ENCODE measurements at regions not wholly inside any gene's neighbourhood (a gene's known extent, or its start where the extent isn't known, plus 50 kb on each side); places are given as distances from the start of the nearest gene placed in this dataset.

GRCh38 chr13:84998681-84999080 lies 800.5 kb downstream of the SLITRK6 start:
- ChIA-PET CTCF (no interaction called here), POLR2A (ENCODE audit: low non-redundant PET) (no interaction called here)
- H3K9me3 ChIP-seq (ENCODE audit: low read depth, low read length, poor library complexity, severe bottlenecking) = no peaks in the 10 kb centered on the region
- BruUV-seq (replicated peaks) = no TSS peak
- intact Hi-C loops (cut with micrococcal nuclease; ENCODE audit: unreplicated experiment) = no loop called here
- no peaks in the 10 kb centered on the region for H3K4me1 ChIP-seq (ENCODE audit: insufficient read depth, low read length, poor library complexity, severe bottlenecking)
- no peak for TF ChIP-seq EZH2 (IDR thresholded peaks at IDR 0.05; ENCODE audit: borderline replicate concordance, low read depth, low read length, poor library complexity, severe bottlenecking)
- H3K36me3 ChIP-seq (ENCODE audit: insufficient read depth, low read length, poor library complexity, severe bottlenecking) = no peaks in the 10 kb centered on the region
- DNase-seq (ENCODE audit: low spot score) = no peak
- H3K27ac ChIP-seq (ENCODE audit: low read depth, low read length, poor library complexity, severe bottlenecking) = no peak overlapping the region
- no peaks in the 10 kb centered on the region for H3K27me3 ChIP-seq (replicated peaks; ENCODE audit: insufficient read depth, low read depth, low read length, poor library complexity)
- no peak overlapping the region for H3K4me3 ChIP-seq (ENCODE audit: low read depth, low read length, poor library complexity, severe bottlenecking)

- DNase-seq (ENCODE audit: low spot score) = no peak
- no TSS peak for BruUV-seq (replicated peaks)
- CTCF ChIA-PET = no interaction called here
- Histone ChIP-seq H3K4me1 (ENCODE audit: insufficient read depth, low read length, poor library complexity, severe bottlenecking) (no peaks in the 10 kb centered on the region), H3K36me3 (ENCODE audit: insufficient read depth, low read length, poor library complexity, severe bottlenecking) (no peaks in the 10 kb centered on the region), H3K27ac (ENCODE audit: low read depth, low read length, poor library complexity, severe bottlenecking) (no peak overlapping the region), H3K27me3 (replicated peaks; ENCODE audit: insufficient read depth, low read depth, low read length, poor library complexity) (no peaks in the 10 kb centered on the region), H3K4me3 (ENCODE audit: low read depth, low read length, poor library complexity, severe bottlenecking) (no peak overlapping the region), H3K9me3 (ENCODE audit: low read depth, low read length, poor library complexity, severe bottlenecking) (no peaks in the 10 kb centered on the region)
- TF ChIP-seq EZH2 (IDR thresholded peaks at IDR 0.05; ENCODE audit: borderline replicate concordance, low read depth, low read length, poor library complexity, severe bottlenecking) (no peak), CTCF (conservative IDR thresholded peaks at IDR 0.05; ENCODE audit: low read depth, low read length) (no peak)
- intact Hi-C loops (cut with micrococcal nuclease; ENCODE audit: unreplicated experiment) = no loop called here
- POLR2A ChIA-PET (ENCODE audit: low non-redundant PET) = no interaction called here
These were observed 801.4 kb downstream of the SLITRK6 start for GRCh38 chr13:84997858-84998257.

- Histone ChIP-seq H3K4me1 (ENCODE audit: insufficient read depth, low read length, poor library complexity, severe bottlenecking) (no peaks in the 10 kb centered on the region), H3K27ac (ENCODE audit: low read depth, low read length, poor library complexity, severe bottlenecking) (no peak overlapping the region), H3K27me3 (replicated peaks; ENCODE audit: insufficient read depth, low read depth, low read length, poor library complexity) (no peaks in the 10 kb centered on the region), H3K36me3 (ENCODE audit: insufficient read depth, low read length, poor library complexity, severe bottlenecking) (no peaks in the 10 kb centered on the region), H3K4me3 (ENCODE audit: low read depth, low read length, poor library complexity, severe bottlenecking) (no peak overlapping the region), H3K9me3 (ENCODE audit: low read depth, low read length, poor library complexity, severe bottlenecking) (no peaks in the 10 kb centered on the region)
- ChIA-PET POLR2A (ENCODE audit: low non-redundant PET) (no interaction called here), CTCF (no interaction called here)
- intact Hi-C loops (cut with micrococcal nuclease; ENCODE audit: unreplicated experiment) = no loop called here
- BruUV-seq (replicated peaks) = no TSS peak
- no peak for DNase-seq (ENCODE audit: low spot score)
- TF ChIP-seq EZH2 (IDR thresholded peaks at IDR 0.05; ENCODE audit: borderline replicate concordance, low read depth, low read length, poor library complexity, severe bottlenecking) (no peak), CTCF (conservative IDR thresholded peaks at IDR 0.05; ENCODE audit: low read depth, low read length) (no peak)
These were observed 804.6 kb downstream of the SLITRK6 start for GRCh38 chr13:84994582-84994981.

- ChIA-PET POLR2A (ENCODE audit: low non-redundant PET) (no interaction called here), CTCF (no interaction called here)
- no TSS peak for BruUV-seq (replicated peaks)
- peak; percentile 20 for DNase-seq (ENCODE audit: low spot score)
- H3K27me3 ChIP-seq (replicated peaks; ENCODE audit: insufficient read depth, low read depth, low read length, poor library complexity) = no peaks in the 10 kb centered on the region
- no peaks in the 10 kb centered on the region for H3K9me3 ChIP-seq (ENCODE audit: low read depth, low read length, poor library complexity, severe bottlenecking)
- no peaks in the 10 kb centered on the region for H3K4me1 ChIP-seq (ENCODE audit: insufficient read depth, low read length, poor library complexity, severe bottlenecking)
- no peak overlapping the region for H3K4me3 ChIP-seq (ENCODE audit: low read depth, low read length, poor library complexity, severe bottlenecking)
- intact Hi-C loops (cut with micrococcal nuclease; ENCODE audit: unreplicated experiment) = no loop called here
- H3K36me3 ChIP-seq (ENCODE audit: insufficient read depth, low read length, poor library complexity, severe bottlenecking) = no peaks in the 10 kb centered on the region
- H3K27ac ChIP-seq (ENCODE audit: low read depth, low read length, poor library complexity, severe bottlenecking) = no peak overlapping the region
- TF ChIP-seq EZH2 (IDR thresholded peaks at IDR 0.05; ENCODE audit: borderline replicate concordance, low read depth, low read length, poor library complexity, severe bottlenecking) (no peak), CTCF (conservative IDR thresholded peaks at IDR 0.05; ENCODE audit: low read depth, low read length) (peak; percentile 39)
These were observed 813.4 kb downstream of the SLITRK6 start for GRCh38 chr13:84985860-84986259.
